Ishikawa (cell line): ENCODE measurements at regions not wholly inside any gene's neighbourhood (a gene's known extent, or its start where the extent isn't known, plus 50 kb on each side); places are given as distances from the start of the nearest gene placed in this dataset.

Source experiments
- EP300 ChIP-seq: IDR thresholded peaks from 2 replicates; pipeline ENCODE4 v1.6.1; 2012; ENCODE audit warnings: borderline replicate concordance
- NFIC ChIP-seq: IDR thresholded peaks from 2 replicates; pipeline ENCODE4 v1.6.1; 2012
- REST ChIP-seq: IDR thresholded peaks from 2 replicates; pipeline ENCODE4 v1.6.1; 2012; ENCODE audit warnings: low read depth, mild to moderate bottlenecking
- TAF1 ChIP-seq: IDR thresholded peaks from 2 replicates; pipeline ENCODE4 v1.6.1; 2012; ENCODE audit warnings: low read depth, mild to moderate bottlenecking
- TCF12 ChIP-seq: IDR thresholded peaks from 2 replicates; pipeline ENCODE4 v1.6.1; 2012; ENCODE audit warnings: low read depth
- TF ChIP-seq, protein P1 (sequence below): IDR thresholded peaks from 2 replicates; pipeline ENCODE4 v1.6.1; 2012

DNA sequence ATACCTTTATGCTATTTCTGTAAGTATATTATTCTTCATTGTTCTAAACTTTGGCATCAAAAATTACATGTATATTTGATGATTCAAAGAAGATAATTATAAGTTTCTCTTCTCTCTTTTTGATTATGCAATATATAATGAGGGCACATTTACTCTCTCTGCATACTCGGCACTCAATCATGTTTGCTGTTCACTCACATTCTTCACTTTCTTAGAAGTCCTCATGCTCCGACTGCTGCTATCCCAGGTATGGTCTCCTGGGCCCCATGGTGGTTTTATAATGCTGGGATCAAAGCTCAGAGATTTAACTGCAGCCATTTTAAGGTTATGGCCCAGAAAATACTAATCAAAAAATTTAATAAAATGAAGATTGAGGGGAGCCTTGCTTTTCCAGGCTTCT lies 529.7 kb upstream of the IL12A start:
- no peak for TF ChIP-seq TAF1
- TF ChIP-seq, protein P1, sequence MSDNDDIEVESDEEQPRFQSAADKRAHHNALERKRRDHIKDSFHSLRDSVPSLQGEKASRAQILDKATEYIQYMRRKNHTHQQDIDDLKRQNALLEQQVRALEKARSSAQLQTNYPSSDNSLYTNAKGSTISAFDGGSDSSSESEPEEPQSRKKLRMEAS: no peak
- TF ChIP-seq REST: no peak
- no peak for TF ChIP-seq NFIC
- TF ChIP-seq TCF12: no peak
- no peak for TF ChIP-seq EP300
